Right lobe of liver (tissue), 6 donors: ENCODE measurements at regions not wholly inside any gene's neighbourhood (a gene's known extent, or its start where the extent isn't known, plus 50 kb on each side); places are given as distances from the start of the nearest gene placed in this dataset.

Experiments
- ATAC-seq, 4 donors: fragments of 200-7000 bp; cut with Tn5 transposase; one replicate each; pipeline ENCODE4 v1.9.1; 2020; ENCODE audit warnings: mild to moderate bottlenecking in 4 of 4, moderate library complexity in 4 of 4
- DNase-seq, 3 donors: peaks; one replicate each; pipeline ENCODE4 v3.0.0-alpha.2; 2020
- H3K27ac ChIP-seq, 3 donors: fragments of 200-600 bp; one replicate each; pipeline ENCODE4 v1.8.0; 2022
- H3K27me3 ChIP-seq, 2 donors: fragments of 200-600 bp; one replicate each; pipeline ENCODE4 v1.8.0; 2022
- H3K36me3 ChIP-seq, 4 donors: fragments of 200-600 bp; sonication (generic) in 1 of 4; one replicate each; pipeline versions ENCODE4 v1.5.1 to v1.8.0; 2017 to 2022; ENCODE audit warnings: control low read depth in 1 of 4
- H3K4me1 ChIP-seq, 4 donors: fragments of 200-600 bp; sonication (generic) in 1 of 4; one replicate each; pipeline versions ENCODE4 v1.5.1 to v1.8.0; 2017 to 2022; ENCODE audit warnings: control low read depth in 1 of 4
- H3K4me3 ChIP-seq, 3 donors: fragments of 200-600 bp; one replicate each; pipeline ENCODE4 v1.8.0; 2022
- H3K9me3 ChIP-seq, 4 donors: fragments of 200-600 bp; sonication (generic) in 1 of 4; one replicate each; pipeline versions ENCODE4 v1.5.1 to v1.8.0; 2017 to 2022; ENCODE audit warnings: control low read depth in 1 of 4
- CTCF ChIP-seq, 4 donors: fragments of 200-600 bp in 3 of 4; fragments of 450-650 bp in 1 of 4; IDR thresholded peaks; one replicate each; pipeline versions ENCODE4 v1.5.1 to v1.8.0; 2016 to 2022; ENCODE audit warnings: antibody characterized with exemption in 4 of 4, mild to moderate bottlenecking in 2 of 4
- POLR2A ChIP-seq: fragments of 450-650 bp; IDR thresholded peaks from one replicate; pipeline ENCODE4 v1.6.1; 2017; ENCODE audit warnings: antibody characterized with exemption, mild to moderate bottlenecking
- WGBS: methylation state at CpG from one replicate; pipeline ENCODE4 v1.1.6; 2018; ENCODE audit warnings: low coverage, low lambda C conversion rate; ENCODE audit not compliant: insufficient coverage; ENCODE audit errors: missing lambda C conversion rate; 5-methylcytosine and 5-hydroxymethylcytosine counted together
- intact Hi-C, 2 donors: fragments of 100-400 bp; cut with DNase I; formaldehyde crosslinking; loops; one replicate each; pipeline versions ENCODE4 v1.11.2 to v1.14.1; 2022
- donor health status: DM: no; HTN: yes; CAD: no.
- donor health status: DM: no; HTN: no; CAD: no.
- donor health status: DM: no; HTN: no; CAD: no.
- donor health status: DM: no; HTN: yes; CAD: no.
- donor health status: DM: no; HTN: yes; CAD: no.

GRCh38 chr4:188824553-188824952 lies 685.3 kb downstream of the TRIML1 start:
- Histone ChIP-seq H3K9me3 (no peaks in the 10 kb centered on the region), H3K36me3 (no peaks in the 10 kb centered on the region), H3K4me3 (no peak overlapping the region), H3K27me3 (no peaks in the 10 kb centered on the region), H3K4me1 (no peaks in the 10 kb centered on the region), H3K27ac (no peak overlapping the region)
- ATAC-seq (peak in 1 of 4 donors; percentile 30), DNase-seq (no peak)
- TF ChIP-seq CTCF (IDR thresholded peaks at IDR 0.05) (no peak), POLR2A (no peak)
- intact Hi-C loops: loop anchor here in 1 of 2 donors (5.0 kb wide), 1 partner anchor 483 kb away; no protein-coding TSS in a partner anchor
- no CpG with 5 or more reads among the region's 17 CpGs for WGBS

GRCh38 chr4:188826393-188826792 lies 687.2 kb downstream of the TRIML1 start:
- H3K4me3 ChIP-seq: no peak overlapping the region
- no peak for DNase-seq
- H3K36me3 ChIP-seq: no peaks in the 10 kb centered on the region
- H3K27me3 ChIP-seq: no peaks in the 10 kb centered on the region
- TF ChIP-seq POLR2A (no peak), CTCF (IDR thresholded peaks at IDR 0.05) (no peak)
- H3K4me1 ChIP-seq: no peaks in the 10 kb centered on the region
- H3K27ac ChIP-seq: no peak overlapping the region
- no peaks in the 10 kb centered on the region for H3K9me3 ChIP-seq
- no peak for ATAC-seq
- intact Hi-C loops: no loop called here

- WGBS: 33% methylated on average over 1 of the region's 1 CpG
- Histone ChIP-seq H3K27ac (no peak overlapping the region), H3K36me3 (no peaks in the 10 kb centered on the region), H3K9me3 (peaks cover 0 to 4% (median 0%) of the 10 kb centered on the region in 4 donors), H3K4me1 (no peaks in the 10 kb centered on the region), H3K4me3 (no peak overlapping the region), H3K27me3 (no peaks in the 10 kb centered on the region)
- ATAC-seq (no peak), DNase-seq (no peak)
- intact Hi-C loops: no loop called here
- TF ChIP-seq CTCF (IDR thresholded peaks at IDR 0.05) (no peak), POLR2A (no peak)
Observed at GRCh38 chr4:188839704-188840103, 700.5 kb downstream of the TRIML1 start.

GRCh38 chr4:188841523-188841922 lies 702.3 kb downstream of the TRIML1 start:
- Histone ChIP-seq H3K27me3 (no peaks in the 10 kb centered on the region), H3K36me3 (no peaks in the 10 kb centered on the region), H3K4me3 (no peak overlapping the region), H3K27ac (no peak overlapping the region), H3K4me1 (no peaks in the 10 kb centered on the region), H3K9me3 (peaks cover 0 to 4% (median 0%) of the 10 kb centered on the region in 4 donors)
- TF ChIP-seq CTCF (IDR thresholded peaks at IDR 0.05) (no peak), POLR2A (no peak)
- intact Hi-C loops: no loop called here
- 57% methylated on average over 11 of the region's 11 CpGs for WGBS
- no peak for ATAC-seq
- no peak for DNase-seq

GRCh38 chr4:188854436-188854835 lies 715.2 kb downstream of the TRIML1 start:
- TF ChIP-seq CTCF (IDR thresholded peaks at IDR 0.05) (no peak), POLR2A (no peak)
- DNase-seq (no peak), ATAC-seq (no peak)
- Histone ChIP-seq H3K4me1 (no peaks in the 10 kb centered on the region), H3K4me3 (no peak overlapping the region), H3K36me3 (no peaks in the 10 kb centered on the region), H3K27ac (no peak overlapping the region), H3K27me3 (no peaks in the 10 kb centered on the region), H3K9me3 (peaks cover 0 to 2% (median 0%) of the 10 kb centered on the region in 4 donors)
- intact Hi-C loops: no loop called here
- 55% methylated on average over 1 of the region's 1 CpG for WGBS
